GM12872 (cell line): ENCODE measurements at regions not wholly inside any gene's neighbourhood (a gene's known extent, or its start where the extent isn't known, plus 50 kb on each side); places are given as distances from the start of the nearest gene placed in this dataset.

Source experiments
- TF ChIP-seq, protein P1 (sequence below): IDR thresholded peaks from 3 replicates; pipeline ENCODE4 v1.5.1; 2011; ENCODE audit warnings: low read depth, mild to moderate bottlenecking, low read length, moderate library complexity; ENCODE audit not compliant: insufficient read depth

- TF ChIP-seq, protein P1, sequence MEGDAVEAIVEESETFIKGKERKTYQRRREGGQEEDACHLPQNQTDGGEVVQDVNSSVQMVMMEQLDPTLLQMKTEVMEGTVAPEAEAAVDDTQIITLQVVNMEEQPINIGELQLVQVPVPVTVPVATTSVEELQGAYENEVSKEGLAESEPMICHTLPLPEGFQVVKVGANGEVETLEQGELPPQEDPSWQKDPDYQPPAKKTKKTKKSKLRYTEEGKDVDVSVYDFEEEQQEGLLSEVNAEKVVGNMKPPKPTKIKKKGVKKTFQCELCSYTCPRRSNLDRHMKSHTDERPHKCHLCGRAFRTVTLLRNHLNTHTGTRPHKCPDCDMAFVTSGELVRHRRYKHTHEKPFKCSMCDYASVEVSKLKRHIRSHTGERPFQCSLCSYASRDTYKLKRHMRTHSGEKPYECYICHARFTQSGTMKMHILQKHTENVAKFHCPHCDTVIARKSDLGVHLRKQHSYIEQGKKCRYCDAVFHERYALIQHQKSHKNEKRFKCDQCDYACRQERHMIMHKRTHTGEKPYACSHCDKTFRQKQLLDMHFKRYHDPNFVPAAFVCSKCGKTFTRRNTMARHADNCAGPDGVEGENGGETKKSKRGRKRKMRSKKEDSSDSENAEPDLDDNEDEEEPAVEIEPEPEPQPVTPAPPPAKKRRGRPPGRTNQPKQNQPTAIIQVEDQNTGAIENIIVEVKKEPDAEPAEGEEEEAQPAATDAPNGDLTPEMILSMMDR: no peak
Measured at GRCh38 chr3:33943277-33943676, 144.8 kb downstream of the PDCD6IP start.

DNA sequence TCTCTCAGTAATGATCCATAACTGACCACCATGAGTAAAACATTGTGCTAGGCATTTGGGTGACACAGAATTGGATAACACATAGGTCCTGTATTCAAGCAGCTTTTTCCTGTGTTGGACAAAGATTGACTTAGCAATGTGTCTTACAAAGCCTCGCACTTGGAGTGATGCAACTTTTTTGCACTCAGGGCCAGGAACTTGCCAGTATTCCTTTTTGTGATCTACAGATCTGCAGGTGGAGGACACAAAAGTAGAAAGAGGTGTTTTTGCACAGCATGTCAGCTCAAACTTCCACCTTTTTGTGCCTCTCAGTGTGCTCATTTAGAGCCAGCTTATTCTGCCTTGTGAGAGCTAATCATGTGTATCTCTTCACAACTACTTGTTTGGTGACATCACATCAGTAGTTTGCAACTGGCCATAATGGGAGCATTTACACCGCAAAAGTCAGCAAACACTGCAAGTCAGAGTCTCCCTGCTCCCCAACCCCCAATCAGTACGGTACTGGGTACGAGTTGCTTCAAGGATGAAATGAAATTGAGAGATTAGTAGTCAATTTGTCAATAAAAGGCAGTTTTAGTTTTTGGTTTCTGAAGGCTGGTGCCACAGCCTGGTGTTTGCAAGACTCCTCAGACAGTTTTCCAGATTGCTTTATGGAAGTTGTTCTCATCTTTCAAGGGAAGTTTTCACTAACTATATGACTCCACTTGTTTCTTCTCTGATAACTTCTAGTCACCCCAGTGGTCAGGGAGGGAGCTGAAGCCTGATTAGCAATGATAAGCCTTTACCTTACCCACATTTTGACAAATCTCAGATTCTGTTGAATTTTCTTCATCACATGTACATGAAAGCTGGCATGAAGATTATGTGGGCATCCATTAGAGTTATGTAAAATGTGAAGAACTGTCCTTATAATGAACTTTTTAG lies 149.1 kb downstream of the PDCD6IP start:
- TF ChIP-seq, protein P1: no peak

DNA sequence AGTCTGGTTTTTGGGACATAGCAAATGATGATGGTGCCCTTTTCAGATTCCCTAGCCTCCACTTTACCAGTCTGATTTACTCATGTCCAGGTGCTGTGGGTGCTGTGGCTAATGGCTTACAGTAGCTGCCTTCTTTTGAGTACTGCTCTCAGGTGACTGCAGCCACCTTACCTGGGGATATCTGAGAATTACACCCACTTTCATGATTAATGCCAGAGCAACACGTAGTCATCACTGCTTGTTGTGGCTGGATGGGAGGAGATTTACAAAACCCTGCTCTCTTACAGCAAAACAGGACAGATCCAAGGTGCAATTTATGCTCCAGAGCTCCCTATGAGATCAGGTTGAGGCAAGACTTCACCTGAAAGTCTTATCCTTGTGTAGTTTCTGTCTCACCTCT lies 150.6 kb downstream of the PDCD6IP start:
- TF ChIP-seq, protein P1: no peak

GRCh38 chr3:33954956-33955355 lies 156.5 kb downstream of the PDCD6IP start:
- TF ChIP-seq, protein P1: peak; percentile 17; the same call in 1 of the 3 replicates

DNA sequence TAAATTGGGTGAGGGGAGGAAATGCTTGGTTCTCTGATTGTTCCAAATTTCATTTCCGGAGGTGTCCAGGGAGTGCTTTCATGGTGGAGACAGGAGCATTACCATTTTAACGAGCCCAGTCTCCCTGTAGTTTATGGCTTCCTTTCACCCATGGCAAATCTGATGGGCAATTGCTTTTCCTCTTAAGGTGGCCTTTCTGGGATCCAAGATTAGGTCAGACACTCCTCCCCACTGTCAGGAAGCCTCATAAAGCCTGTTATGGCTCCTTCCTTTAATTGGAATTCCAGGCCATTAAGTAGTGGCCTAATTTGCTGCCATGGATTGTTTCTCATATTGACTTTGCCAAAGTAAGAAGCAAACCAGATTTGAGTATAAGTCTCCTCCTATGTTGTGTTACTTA lies 157.8 kb downstream of the PDCD6IP start:
- TF ChIP-seq, protein P1: no peak

GRCh38 chr3:33956776-33957175 lies 158.3 kb downstream of the PDCD6IP start:
- TF ChIP-seq, protein P1: no peak

- TF ChIP-seq, protein P1: no peak
Measured at GRCh38 chr3:33957176-33957575, 158.7 kb downstream of the PDCD6IP start.
